Memory B cell (primary cell): ENCODE measurements at regions not wholly inside any gene's neighbourhood (a gene's known extent, or its start where the extent isn't known, plus 50 kb on each side); places are given as distances from the start of the nearest gene placed in this dataset.
A peak's percentile ranks its signal among the peaks of the same experiment; 100 is the strongest.
"Not testable (repeated sequence)": the region's sequence is repeated elsewhere in the genome, so short reads cannot be mapped to it uniquely, and the experiment has no call there.

Experiments used
- ATAC-seq: fragments of 150-1000 bp; cut with Tn5 transposase; 2 replicates; pipeline ENCODE4 v1.10.0; 2021; ENCODE audit warnings: low read depth, mild to moderate bottlenecking, moderate library complexity
- DNase-seq, 2 donors: peaks; one replicate each; pipeline ENCODE4 v3.0.0; 2022; ENCODE audit warnings: low spot score in 2 of 2
- H3K27ac Mint-ChIP-seq: one replicate; pipeline ENCODE4 v1.8.0; 2022; ENCODE audit warnings: mild to moderate bottlenecking, moderate library complexity, mixed read lengths
- H3K27me3 Mint-ChIP-seq: one replicate; pipeline ENCODE4 v1.8.0; 2022; ENCODE audit warnings: mixed read lengths
- H3K36me3 Mint-ChIP-seq: one replicate; pipeline ENCODE4 v1.8.0; 2022; ENCODE audit warnings: mild to moderate bottlenecking, mixed read lengths
- H3K4me1 Mint-ChIP-seq: one replicate; pipeline ENCODE4 v1.8.0; 2022; ENCODE audit warnings: mixed read lengths
- H3K4me3 Mint-ChIP-seq: one replicate; pipeline ENCODE4 v1.8.0; 2022; ENCODE audit warnings: mild to moderate bottlenecking, moderate library complexity, mixed read lengths
- H3K9me3 Mint-ChIP-seq: one replicate; pipeline ENCODE4 v1.8.0; 2022; ENCODE audit warnings: mixed read lengths

- Mint-ChIP-seq H3K36me3 (no peaks in the 10 kb centered on the region), H3K4me3 (no peak overlapping the region), H3K27me3 (peaks cover 1% of the 10 kb centered on the region), H3K27ac (no peak overlapping the region), H3K9me3 (peaks cover 6% of the 10 kb centered on the region), H3K4me1 (peaks cover 5% of the 10 kb centered on the region)
- ATAC-seq: no peak
- DNase-seq: no peak
Observed at GRCh38 chr5:34464829-34465228, 191.3 kb upstream of the RAI14 start.

GRCh38 chr5:34465301-34465700 is 190.8 kb upstream of the RAI14 start:
- not testable (repeated sequence) for H3K27me3 Mint-ChIP-seq, ATAC-seq, H3K4me3 Mint-ChIP-seq, H3K9me3 Mint-ChIP-seq, H3K4me1 Mint-ChIP-seq, H3K36me3 Mint-ChIP-seq, H3K27ac Mint-ChIP-seq
- peak in 1 of 2 donors; percentile 58 for DNase-seq

- not testable (repeated sequence) for H3K27me3 Mint-ChIP-seq, H3K9me3 Mint-ChIP-seq, H3K4me1 Mint-ChIP-seq, H3K36me3 Mint-ChIP-seq, H3K4me3 Mint-ChIP-seq, H3K27ac Mint-ChIP-seq, ATAC-seq, DNase-seq
Observed at GRCh38 chr5:34466519-34467388, 189.4 kb upstream of the RAI14 start.

GRCh38 chr5:34467436-34467835 is 188.7 kb upstream of the RAI14 start:
- Mint-ChIP-seq H3K36me3 (no peaks in the 10 kb centered on the region), H3K4me1 (peaks cover 5% of the 10 kb centered on the region), H3K27me3 (peaks cover 1% of the 10 kb centered on the region), H3K9me3 (no peaks in the 10 kb centered on the region), H3K27ac (no peak overlapping the region), H3K4me3 (no peak overlapping the region)
- ATAC-seq (no peak), DNase-seq (no peak)

GRCh38 chr5:34467984-34468383 is 188.1 kb upstream of the RAI14 start:
- DNase-seq, H3K4me3 Mint-ChIP-seq, H3K27ac Mint-ChIP-seq, H3K4me1 Mint-ChIP-seq, ATAC-seq, H3K27me3 Mint-ChIP-seq, H3K36me3 Mint-ChIP-seq, H3K9me3 Mint-ChIP-seq: not testable (repeated sequence)

GRCh38 chr5:34469971-34470370 is 186.2 kb upstream of the RAI14 start:
- no peak for DNase-seq
- H3K27ac Mint-ChIP-seq: no peak overlapping the region
- H3K4me1 Mint-ChIP-seq: peaks cover 4% of the 10 kb centered on the region
- H3K9me3 Mint-ChIP-seq: no peaks in the 10 kb centered on the region
- ATAC-seq: no peak
- H3K36me3 Mint-ChIP-seq: no peaks in the 10 kb centered on the region
- H3K4me3 Mint-ChIP-seq: no peak overlapping the region
- peaks cover 1% of the 10 kb centered on the region for H3K27me3 Mint-ChIP-seq

- peaks cover 14% of the 10 kb centered on the region for H3K27me3 Mint-ChIP-seq
- ATAC-seq (peak; percentile 27), DNase-seq (peak in 1 of 2 donors; percentile 12)
- H3K4me1 Mint-ChIP-seq: no peaks in the 10 kb centered on the region
- no peak overlapping the region for H3K4me3 Mint-ChIP-seq
- no peak overlapping the region for H3K27ac Mint-ChIP-seq
- H3K9me3 Mint-ChIP-seq: no peaks in the 10 kb centered on the region
- no peaks in the 10 kb centered on the region for H3K36me3 Mint-ChIP-seq
Observed at GRCh38 chr5:34474573-34475021, 181.5 kb upstream of the RAI14 start.

GRCh38 chr5:34475249-34475966 is 180.7 kb upstream of the RAI14 start:
- Mint-ChIP-seq H3K36me3 (no peaks in the 10 kb centered on the region), H3K27me3 (peaks cover 14% of the 10 kb centered on the region), H3K4me3 (no peak overlapping the region), H3K27ac (no peak overlapping the region), H3K9me3 (no peaks in the 10 kb centered on the region), H3K4me1 (no peaks in the 10 kb centered on the region)
- DNase-seq: no peak
- no peak for ATAC-seq

GRCh38 chr5:34476941-34477565 is 179.1 kb upstream of the RAI14 start:
- Mint-ChIP-seq H3K27me3 (peaks cover 16% of the 10 kb centered on the region), H3K27ac (no peak overlapping the region), H3K36me3 (no peaks in the 10 kb centered on the region), H3K4me3 (no peak overlapping the region), H3K9me3 (no peaks in the 10 kb centered on the region), H3K4me1 (no peaks in the 10 kb centered on the region)
- ATAC-seq (no peak), DNase-seq (no peak)

- Mint-ChIP-seq H3K4me3 (no peak overlapping the region), H3K4me1 (no peaks in the 10 kb centered on the region), H3K27ac (no peak overlapping the region), H3K27me3 (peaks cover 19% of the 10 kb centered on the region), H3K9me3 (no peaks in the 10 kb centered on the region), H3K36me3 (no peaks in the 10 kb centered on the region)
- ATAC-seq (no peak), DNase-seq (no peak)
Observed at GRCh38 chr5:34480810-34481528, 175.2 kb upstream of the RAI14 start.

GRCh38 chr5:34483442-34484033 is 172.6 kb upstream of the RAI14 start:
- Mint-ChIP-seq H3K27me3 (peaks cover 13% of the 10 kb centered on the region), H3K4me3 (no peak overlapping the region), H3K36me3 (no peaks in the 10 kb centered on the region), H3K27ac (no peak overlapping the region), H3K9me3 (no peaks in the 10 kb centered on the region), H3K4me1 (peaks cover 3% of the 10 kb centered on the region)
- DNase-seq (no peak), ATAC-seq (no peak)

- H3K4me3 Mint-ChIP-seq: no peak overlapping the region
- DNase-seq (no peak), ATAC-seq (no peak)
- peaks cover 3% of the 10 kb centered on the region for H3K4me1 Mint-ChIP-seq
- no peak overlapping the region for H3K27ac Mint-ChIP-seq
- H3K9me3 Mint-ChIP-seq: no peaks in the 10 kb centered on the region
- H3K27me3 Mint-ChIP-seq: peaks cover 10% of the 10 kb centered on the region
- no peaks in the 10 kb centered on the region for H3K36me3 Mint-ChIP-seq
Observed at GRCh38 chr5:34484216-34484920, 171.8 kb upstream of the RAI14 start.

- Mint-ChIP-seq H3K9me3 (no peaks in the 10 kb centered on the region), H3K4me3 (no peak overlapping the region), H3K27ac (no peak overlapping the region), H3K36me3 (no peaks in the 10 kb centered on the region), H3K27me3 (peaks cover 12% of the 10 kb centered on the region), H3K4me1 (peaks cover 3% of the 10 kb centered on the region)
- DNase-seq (no peak), ATAC-seq (no peak)
Observed at GRCh38 chr5:34485768-34486030, 170.4 kb upstream of the RAI14 start.
